Peyer's patch (tissue), 4 donors: ENCODE measurements at regions not wholly inside any gene's neighbourhood (a gene's known extent, or its start where the extent isn't known, plus 50 kb on each side); places are given as distances from the start of the nearest gene placed in this dataset.

ENCODE experiments used
- CTCF ChIP-seq, 6 experiments: fragments of 450-650 bp in 4 of 6; fragments of 200-600 bp in 2 of 6; sonication (generic) in 1 of 6; IDR thresholded peaks; one replicate each; pipeline ENCODE4 v1.5.1; 2017 to 2019; ENCODE audit warnings: antibody characterized with exemption in 6 of 6, mild to moderate bottlenecking in 3 of 6, moderate library complexity in 1 of 6
- POLR2A ChIP-seq, 2 donors: fragments of 450-650 bp; IDR thresholded peaks; one replicate each; pipeline ENCODE4 v1.5.1; 2017; ENCODE audit warnings: antibody characterized with exemption in 2 of 2, mild to moderate bottlenecking in 2 of 2, moderate library complexity in 2 of 2

- TF ChIP-seq POLR2A (IDR thresholded peaks at IDR 0.05) (no peak), CTCF (IDR thresholded peaks at IDR 0.05) (no peak)
Measured at GRCh38 chr3:64411101-64411500, 185.8 kb upstream of the PRICKLE2 start.
